H1 (cell line): ENCODE measurements at regions not wholly inside any gene's neighbourhood (a gene's known extent, or its start where the extent isn't known, plus 50 kb on each side); places are given as distances from the start of the nearest gene placed in this dataset.

Experiments used
- CBX8 ChIP-seq: fragments of 300-800, 300-1000 bp; sonication (generic); IDR thresholded peaks from 2 replicates; pipeline ENCODE4 v1.7.1; 2016; ENCODE audit warnings: low read depth, low read length, borderline replicate concordance
- KDM1A ChIP-seq: fragments of 200-600, 300-600 bp; sonication (generic); IDR thresholded peaks from 2 replicates; pipeline ENCODE4 v1.7.1; 2016; ENCODE audit warnings: mild to moderate bottlenecking, low read length, borderline replicate concordance
- RFX5 ChIP-seq: IDR thresholded peaks from 2 replicates; pipeline ENCODE4 v1.6.1; 2011; ENCODE audit warnings: low read depth, low read length, improper control_type of control experiment, borderline replicate concordance
- YY1 ChIP-seq: IDR thresholded peaks from 2 replicates; pipeline ENCODE4 v1.6.1; 2011; ENCODE audit warnings: low read depth, mild to moderate bottlenecking, low read length
- TF ChIP-seq, protein P1 (sequence below), 3 experiments: IDR thresholded peaks; 1 replicate in 2 of 3; 2 replicates in 1 of 3; pipeline versions ENCODE4 v1.5.1 to v1.6.1; 2011; ENCODE audit warnings: low read length in 3 of 3, mild to moderate bottlenecking in 3 of 3, inconsistent platforms in 2 of 3, low read depth in 1 of 3, moderate library complexity in 1 of 3; ENCODE audit not compliant: insufficient read depth in 1 of 3; ENCODE audit errors: control extremely low read depth in 1 of 3
- TF ChIP-seq, protein P2 (sequence below): IDR thresholded peaks from 2 replicates; pipeline ENCODE4 v1.6.1; 2011; ENCODE audit warnings: low read length, improper control_type of control experiment
- TF ChIP-seq, protein P3 (sequence below): IDR thresholded peaks from 2 replicates; pipeline ENCODE4 v1.6.1; 2011; ENCODE audit warnings: low read depth, mild to moderate bottlenecking, low read length; ENCODE audit not compliant: insufficient read depth

DNA sequence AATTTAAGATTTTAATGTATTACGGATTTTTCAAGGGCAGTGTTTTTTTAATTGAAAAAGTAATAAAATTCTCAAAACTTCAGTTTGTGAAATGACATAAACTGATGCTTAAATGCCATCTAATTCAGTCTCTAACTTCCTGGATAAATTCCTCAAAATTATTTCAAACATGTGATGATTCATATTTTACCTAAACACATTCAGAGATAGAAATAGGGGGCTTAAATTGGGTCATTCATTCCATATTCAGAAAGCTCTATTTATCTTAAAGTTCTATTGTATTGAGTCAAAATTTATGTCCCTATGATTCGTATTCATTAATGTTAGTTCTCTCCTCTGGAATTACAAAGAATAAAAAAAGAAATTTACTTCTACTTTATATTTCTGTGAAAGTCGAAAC lies 713.6 kb upstream of the CHRM3 start:
- TF ChIP-seq, protein P1, sequence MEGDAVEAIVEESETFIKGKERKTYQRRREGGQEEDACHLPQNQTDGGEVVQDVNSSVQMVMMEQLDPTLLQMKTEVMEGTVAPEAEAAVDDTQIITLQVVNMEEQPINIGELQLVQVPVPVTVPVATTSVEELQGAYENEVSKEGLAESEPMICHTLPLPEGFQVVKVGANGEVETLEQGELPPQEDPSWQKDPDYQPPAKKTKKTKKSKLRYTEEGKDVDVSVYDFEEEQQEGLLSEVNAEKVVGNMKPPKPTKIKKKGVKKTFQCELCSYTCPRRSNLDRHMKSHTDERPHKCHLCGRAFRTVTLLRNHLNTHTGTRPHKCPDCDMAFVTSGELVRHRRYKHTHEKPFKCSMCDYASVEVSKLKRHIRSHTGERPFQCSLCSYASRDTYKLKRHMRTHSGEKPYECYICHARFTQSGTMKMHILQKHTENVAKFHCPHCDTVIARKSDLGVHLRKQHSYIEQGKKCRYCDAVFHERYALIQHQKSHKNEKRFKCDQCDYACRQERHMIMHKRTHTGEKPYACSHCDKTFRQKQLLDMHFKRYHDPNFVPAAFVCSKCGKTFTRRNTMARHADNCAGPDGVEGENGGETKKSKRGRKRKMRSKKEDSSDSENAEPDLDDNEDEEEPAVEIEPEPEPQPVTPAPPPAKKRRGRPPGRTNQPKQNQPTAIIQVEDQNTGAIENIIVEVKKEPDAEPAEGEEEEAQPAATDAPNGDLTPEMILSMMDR (IDR thresholded peaks at IDR 0.05; ENCODE audit: control extremely low read depth in 1 of 3, insufficient read depth in 1 of 3, low read depth in 1 of 3, low read length in 3 of 3) = no peak
- no peak for TF ChIP-seq KDM1A
- no peak for TF ChIP-seq CBX8
- TF ChIP-seq YY1 = no peak
- TF ChIP-seq, protein P2, sequence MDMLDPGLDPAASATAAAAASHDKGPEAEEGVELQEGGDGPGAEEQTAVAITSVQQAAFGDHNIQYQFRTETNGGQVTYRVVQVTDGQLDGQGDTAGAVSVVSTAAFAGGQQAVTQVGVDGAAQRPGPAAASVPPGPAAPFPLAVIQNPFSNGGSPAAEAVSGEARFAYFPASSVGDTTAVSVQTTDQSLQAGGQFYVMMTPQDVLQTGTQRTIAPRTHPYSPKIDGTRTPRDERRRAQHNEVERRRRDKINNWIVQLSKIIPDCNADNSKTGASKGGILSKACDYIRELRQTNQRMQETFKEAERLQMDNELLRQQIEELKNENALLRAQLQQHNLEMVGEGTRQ = no peak
- TF ChIP-seq RFX5 = no peak
- TF ChIP-seq, protein P3, sequence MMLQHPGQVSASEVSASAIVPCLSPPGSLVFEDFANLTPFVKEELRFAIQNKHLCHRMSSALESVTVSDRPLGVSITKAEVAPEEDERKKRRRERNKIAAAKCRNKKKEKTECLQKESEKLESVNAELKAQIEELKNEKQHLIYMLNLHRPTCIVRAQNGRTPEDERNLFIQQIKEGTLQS = no peak
